ENCODE measurements at regions not wholly inside any gene's neighbourhood (a gene's known extent, or its start where the extent isn't known, plus 50 kb on each side); places are given as distances from the start of the nearest gene placed in this dataset.
"Not testable (repeated sequence)": the region's sequence is repeated elsewhere in the genome, so short reads cannot be mapped to it uniquely, and the experiment has no call there.

- no peak overlapping the region for H3K4me3 ChIP-seq (ENCODE audit: low read depth, low read length)
- no peak for DNase-seq (ENCODE audit: low read depth)
Observed at GRCh38 chr2:194705398-194705797, 951.6 kb upstream of the SLC39A10 start.

- no peak for DNase-seq (ENCODE audit: low read depth)
- H3K4me3 ChIP-seq (ENCODE audit: low read depth, low read length): no peak overlapping the region
Observed at GRCh38 chr2:194700726-194701125, 956.3 kb upstream of the SLC39A10 start.

- H3K4me3 ChIP-seq (ENCODE audit: low read depth, low read length): no peak overlapping the region
Observed at GRCh38 chr2:194700116-194700515, 956.9 kb upstream of the SLC39A10 start.

GRCh38 chr2:194698012-194698411 lies 959.0 kb upstream of the SLC39A10 start:
- no peak for DNase-seq (ENCODE audit: low read depth)

More at GRCh38 chr2:194700116-194700515, 956.9 kb upstream of the SLC39A10 start:
- DNase-seq (ENCODE audit: low read depth): no peak

GRCh38 chr2:194697439-194697838 lies 959.6 kb upstream of the SLC39A10 start:
- H3K4me3 ChIP-seq (ENCODE audit: low read depth, low read length): no peak overlapping the region

More at GRCh38 chr2:194698012-194698411, 959.0 kb upstream of the SLC39A10 start:
- H3K4me3 ChIP-seq (ENCODE audit: low read depth, low read length): no peak overlapping the region

GRCh38 chr2:194696690-194697089 lies 960.3 kb upstream of the SLC39A10 start:
- no peak overlapping the region for H3K4me3 ChIP-seq (ENCODE audit: low read depth, low read length)
- no peak for DNase-seq (ENCODE audit: low read depth)

More at GRCh38 chr2:194697439-194697838, 959.6 kb upstream of the SLC39A10 start:
- no peak for DNase-seq (ENCODE audit: low read depth)

- no peak for DNase-seq (ENCODE audit: low read depth)
- H3K4me3 ChIP-seq (ENCODE audit: low read depth, low read length): no peak overlapping the region
Observed at GRCh38 chr2:194686569-194686968, 970.5 kb upstream of the SLC39A10 start.

- DNase-seq (ENCODE audit: low read depth): no peak
- H3K4me3 ChIP-seq (ENCODE audit: low read depth, low read length): no peak overlapping the region
Observed at GRCh38 chr2:194674043-194674442, 983.0 kb upstream of the SLC39A10 start.

- no peak for DNase-seq (ENCODE audit: low read depth)
- no peak overlapping the region for H3K4me3 ChIP-seq (ENCODE audit: low read depth, low read length)
Observed at GRCh38 chr2:194672994-194673393, 984.0 kb upstream of the SLC39A10 start.

GRCh38 chr2:194661431-194661830 lies 995.6 kb upstream of the SLC39A10 start:
- no peak for DNase-seq (ENCODE audit: low read depth)
- H3K4me3 ChIP-seq (ENCODE audit: low read depth, low read length): no peak overlapping the region

- not testable (repeated sequence) for DNase-seq (ENCODE audit: low read depth); H3K4me3 ChIP-seq (ENCODE audit: low read depth, low read length)
Observed at GRCh38 chr2:194639057-194639456, 1018.0 kb upstream of the SLC39A10 start.

GRCh38 chr2:194621945-194622344 lies 1035.1 kb upstream of the SLC39A10 start:
- H3K4me3 ChIP-seq (ENCODE audit: low read depth, low read length): no peak overlapping the region
- DNase-seq (ENCODE audit: low read depth): no peak

GRCh38 chr2:194619366-194619765 lies 1037.7 kb upstream of the SLC39A10 start:
- no peak overlapping the region for H3K4me3 ChIP-seq (ENCODE audit: low read depth, low read length)
- DNase-seq (ENCODE audit: low read depth): no peak

GRCh38 chr2:194618432-194618831 lies 1038.6 kb upstream of the SLC39A10 start:
- no peak overlapping the region for H3K4me3 ChIP-seq (ENCODE audit: low read depth, low read length)

GRCh38 chr2:194616334-194616733 lies 1040.7 kb upstream of the SLC39A10 start:
- DNase-seq (ENCODE audit: low read depth): no peak
- H3K4me3 ChIP-seq (ENCODE audit: low read depth, low read length): no peak overlapping the region

More at GRCh38 chr2:194618432-194618831, 1038.6 kb upstream of the SLC39A10 start:
- no peak for DNase-seq (ENCODE audit: low read depth)

GRCh38 chr2:194610297-194610696 lies 1046.7 kb upstream of the SLC39A10 start:
- no peak overlapping the region for H3K4me3 ChIP-seq (ENCODE audit: low read depth, low read length)
- DNase-seq (ENCODE audit: low read depth): no peak

- H3K4me3 ChIP-seq (ENCODE audit: low read depth, low read length): no peak overlapping the region
- no peak for DNase-seq (ENCODE audit: low read depth)
Observed at GRCh38 chr2:194603429-194603828, 1053.6 kb upstream of the SLC39A10 start.

GRCh38 chr2:194602750-194603149 lies 1054.3 kb upstream of the SLC39A10 start:
- H3K4me3 ChIP-seq (ENCODE audit: low read depth, low read length): no peak overlapping the region
- no peak for DNase-seq (ENCODE audit: low read depth)

- H3K4me3 ChIP-seq (ENCODE audit: low read depth, low read length): no peak overlapping the region
- DNase-seq (ENCODE audit: low read depth): no peak
Observed at GRCh38 chr2:194591192-194591591, 1065.8 kb upstream of the SLC39A10 start.

GRCh38 chr2:194587739-194588270 lies 1069.2 kb upstream of the SLC39A10 start:
- H3K4me3 ChIP-seq (ENCODE audit: low read depth, low read length): no peak overlapping the region
- no peak for DNase-seq (ENCODE audit: low read depth)

GRCh38 chr2:194567661-194568017 lies 1089.4 kb upstream of the SLC39A10 start:
- no peak for DNase-seq (ENCODE audit: low read depth)
- no peak overlapping the region for H3K4me3 ChIP-seq (ENCODE audit: low read depth, low read length)

All from skeletal muscle cell (primary cell).